COLO829 (cell line): ENCODE measurements at regions not wholly inside any gene's neighbourhood (a gene's known extent, or its start where the extent isn't known, plus 50 kb on each side); places are given as distances from the start of the nearest gene placed in this dataset.

Experiments used
- DNase-seq: peaks from one replicate; pipeline ENCODE4 v3.0.0; 2012; ENCODE audit warnings: low spot score

DNA sequence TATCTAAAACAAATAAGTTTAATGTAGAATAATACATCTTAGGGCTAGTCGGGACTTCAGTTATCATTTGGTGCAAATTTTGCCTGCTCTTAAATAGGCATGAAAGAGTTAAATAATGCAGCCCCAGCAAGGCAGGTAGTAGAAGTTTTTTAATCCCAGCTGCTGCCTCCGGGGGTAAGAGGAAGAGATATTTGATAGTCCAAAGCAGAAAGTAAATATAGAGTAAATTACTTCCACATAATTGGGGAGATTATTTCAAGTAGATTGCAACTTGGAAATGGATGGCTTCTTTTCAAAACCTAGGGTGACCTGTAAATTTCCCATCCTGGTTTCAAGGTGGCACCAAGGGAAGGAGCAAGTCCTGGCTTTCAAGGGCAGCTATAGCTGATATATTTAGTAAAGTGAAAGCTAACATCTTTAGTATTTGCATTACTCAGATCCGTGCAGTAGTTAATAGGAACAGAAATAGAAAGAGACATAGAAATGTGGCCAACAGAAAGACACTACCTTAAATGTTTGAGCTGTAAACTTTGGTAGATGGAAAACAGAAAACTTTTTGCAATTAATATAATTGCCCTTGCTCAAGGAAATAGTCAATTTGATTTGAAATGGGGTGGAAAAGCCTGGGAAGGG is 109.1 kb downstream of the LMO4 start:
- DNase-seq: no peak

DNA sequence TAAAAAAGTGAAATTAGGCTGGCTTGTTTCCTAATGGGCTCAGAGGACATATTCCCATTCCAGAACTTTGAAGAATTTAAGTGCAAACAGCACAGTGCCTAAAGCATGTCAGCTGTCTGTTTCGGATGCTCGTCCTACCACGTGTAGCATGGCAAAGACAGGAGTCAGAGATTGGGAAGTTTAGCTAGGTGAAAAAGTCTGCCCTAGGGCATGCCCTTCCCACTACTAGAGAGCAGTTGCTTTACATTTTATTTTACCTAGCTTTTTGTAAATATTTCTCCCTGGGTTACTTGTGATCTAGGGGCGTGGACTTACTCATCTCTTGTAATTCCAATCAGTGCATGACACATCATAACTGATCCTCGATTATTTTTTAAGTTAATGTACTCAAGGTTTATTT is 111.1 kb downstream of the LMO4 start:
- DNase-seq: no peak

DNA sequence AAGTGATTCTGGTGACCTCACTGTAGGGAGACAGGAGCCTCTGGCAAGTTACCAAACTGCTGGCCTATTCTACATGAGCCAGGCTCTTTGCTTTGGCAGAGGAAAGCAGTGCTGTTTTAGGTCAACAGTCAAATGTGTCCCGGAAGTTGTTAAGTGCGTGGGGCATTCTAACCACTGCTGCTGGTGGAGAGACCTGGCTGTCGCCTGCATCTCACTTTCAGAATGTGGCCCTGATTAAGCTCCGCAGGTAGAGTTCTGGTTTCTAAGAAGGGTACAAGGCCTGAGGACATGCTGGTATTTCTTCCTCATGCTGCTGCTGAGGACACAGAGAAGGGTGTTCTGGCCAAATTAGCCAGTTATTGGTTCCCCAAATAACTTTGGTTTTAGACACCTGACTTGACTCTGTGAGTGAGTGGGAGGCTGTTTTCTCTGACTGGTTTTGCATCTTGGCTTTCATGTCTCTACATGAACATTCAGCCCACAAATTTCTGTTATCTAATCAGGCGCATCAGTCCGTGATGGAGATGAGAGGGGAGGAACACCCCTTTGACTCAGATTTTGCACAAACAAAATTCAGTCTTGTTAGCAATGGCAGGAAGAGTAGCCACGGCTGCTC is 120.8 kb downstream of the LMO4 start:
- no peak for DNase-seq

DNA sequence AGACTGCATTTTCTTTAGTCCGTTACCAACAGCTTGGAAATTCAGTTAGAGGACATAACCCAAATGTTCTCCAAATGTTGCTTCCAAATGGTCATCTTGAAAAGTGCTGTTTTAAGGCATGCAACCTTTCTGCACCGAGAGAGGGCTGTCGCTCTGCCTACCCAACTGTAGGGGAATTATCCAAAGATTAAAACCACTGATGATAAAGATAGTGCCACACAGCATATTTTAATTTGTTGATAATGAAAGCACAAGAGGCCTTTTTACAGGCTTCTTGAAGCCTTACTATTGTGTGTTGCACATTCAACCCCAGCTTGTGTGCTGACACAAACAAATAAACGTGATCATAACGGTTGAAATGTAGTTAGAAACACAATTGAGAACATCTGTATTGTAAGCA is 121.5 kb downstream of the LMO4 start:
- DNase-seq: no peak

DNA sequence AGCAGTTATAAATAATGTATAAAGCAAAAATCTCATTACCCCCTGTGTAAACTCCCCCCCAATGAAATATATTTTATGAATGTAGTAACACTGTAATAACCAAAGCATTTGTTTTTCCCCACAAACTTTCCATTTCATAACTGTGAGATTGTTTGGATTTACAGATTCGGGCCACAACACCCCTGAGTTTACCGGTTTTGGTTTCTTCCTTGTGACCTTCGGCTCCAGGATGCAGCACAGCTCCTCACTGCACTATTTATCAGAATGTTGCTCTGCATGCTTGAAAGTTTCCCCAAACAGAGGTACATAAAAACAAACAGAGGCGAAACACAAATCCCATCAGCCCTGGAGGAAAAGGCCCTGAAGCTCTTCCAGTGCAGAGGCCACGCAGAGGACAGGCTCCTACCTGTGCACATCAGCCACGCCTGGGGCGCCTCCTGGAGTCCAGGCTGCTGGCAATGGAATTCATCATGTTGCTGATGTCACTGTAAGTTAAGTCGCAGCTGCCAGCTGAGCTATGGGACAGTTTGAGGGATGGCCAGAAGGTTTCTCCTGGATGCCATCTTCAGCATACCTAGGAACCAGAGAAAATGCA is 122.0 kb downstream of the LMO4 start:
- no peak for DNase-seq

DNA sequence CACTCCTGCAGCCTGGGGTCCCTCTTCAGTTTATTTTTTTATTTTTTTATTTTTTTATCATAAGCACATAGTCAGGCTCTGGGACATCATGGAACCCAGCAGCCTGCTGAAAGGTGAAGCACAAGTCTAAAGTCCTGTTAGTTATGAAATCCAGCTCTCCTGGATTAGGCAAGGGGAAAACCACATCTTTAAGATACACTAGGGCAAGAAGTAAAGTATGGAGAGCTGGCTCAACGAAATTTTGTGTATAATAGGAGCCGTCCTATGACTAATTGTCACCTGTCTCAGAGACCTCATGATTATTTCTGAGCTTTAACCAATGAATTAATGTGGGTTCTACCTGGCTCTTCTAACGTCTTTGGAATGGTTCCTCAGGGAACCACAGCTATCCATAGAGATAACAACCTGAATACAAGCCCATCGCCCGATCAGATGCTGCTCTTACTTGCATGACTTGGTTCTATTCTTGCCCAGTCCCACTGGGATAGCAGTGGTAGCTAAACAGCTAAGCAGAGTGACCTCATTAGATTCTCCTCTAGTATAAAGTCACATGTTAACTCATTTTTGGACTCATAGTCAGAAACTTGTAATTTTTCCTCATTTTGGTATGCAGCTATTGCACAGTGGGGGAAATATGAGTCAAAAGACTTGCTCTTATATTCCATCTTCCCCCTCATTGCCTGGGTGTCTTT is 122.7 kb downstream of the LMO4 start:
- no peak for DNase-seq

DNA sequence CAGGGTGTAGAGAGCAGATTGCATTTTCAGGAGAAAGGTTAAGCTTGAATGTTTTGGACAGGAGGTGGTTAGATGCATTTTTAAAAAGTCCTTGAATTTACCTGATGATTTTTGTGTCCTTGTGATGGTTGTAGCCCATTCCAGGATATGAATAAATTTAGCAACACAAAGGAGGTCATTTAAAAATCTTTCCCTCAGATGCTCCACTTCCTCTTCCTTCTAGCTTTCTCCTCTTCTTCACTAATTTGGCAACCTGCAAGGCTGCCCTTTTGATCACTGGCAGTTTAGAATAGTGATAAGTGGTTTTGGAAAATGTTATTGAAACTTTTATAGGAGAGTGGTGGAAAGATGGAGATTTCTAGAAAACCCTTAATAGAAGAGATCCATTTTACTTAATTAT is 124.0 kb downstream of the LMO4 start:
- no peak for DNase-seq

DNA sequence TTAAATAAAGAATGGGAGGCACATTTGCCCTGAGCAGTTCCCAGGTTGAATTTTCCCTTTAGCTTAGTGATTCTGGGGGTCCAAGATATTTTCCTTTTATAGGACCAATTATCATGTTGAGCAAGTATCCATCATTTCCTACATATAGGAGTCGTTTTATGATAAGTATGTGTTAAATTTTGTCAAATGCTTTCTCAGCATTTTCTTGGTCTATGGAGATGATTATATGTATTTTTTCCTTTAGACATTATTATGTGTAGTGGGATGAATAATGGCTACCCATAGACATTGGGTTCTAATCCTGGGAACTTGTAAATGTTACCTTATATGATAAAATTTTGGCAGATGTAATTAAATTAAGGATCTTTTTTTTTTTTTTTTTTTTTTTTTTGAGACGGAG is 128.7 kb downstream of the LMO4 start:
- DNase-seq: no peak

DNA sequence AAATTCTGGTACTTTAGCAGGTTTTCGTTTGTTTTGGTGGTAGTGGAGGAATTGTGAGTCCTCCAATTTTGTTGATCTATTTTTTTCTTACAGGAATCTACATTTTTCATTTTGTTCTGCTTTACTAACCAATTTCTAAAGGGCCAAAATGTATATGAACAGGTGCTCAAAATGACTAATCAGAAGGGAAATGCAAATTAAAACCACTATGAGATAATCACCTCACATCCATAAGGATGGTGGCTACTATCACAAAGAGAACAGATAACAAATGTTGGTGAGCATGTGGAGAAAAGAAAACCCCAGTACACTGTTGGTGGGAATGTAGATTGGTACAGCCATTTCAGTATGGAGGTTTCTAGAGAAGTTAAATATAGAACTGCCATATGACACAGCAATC is 134.2 kb downstream of the LMO4 start:
- DNase-seq: no peak

DNA sequence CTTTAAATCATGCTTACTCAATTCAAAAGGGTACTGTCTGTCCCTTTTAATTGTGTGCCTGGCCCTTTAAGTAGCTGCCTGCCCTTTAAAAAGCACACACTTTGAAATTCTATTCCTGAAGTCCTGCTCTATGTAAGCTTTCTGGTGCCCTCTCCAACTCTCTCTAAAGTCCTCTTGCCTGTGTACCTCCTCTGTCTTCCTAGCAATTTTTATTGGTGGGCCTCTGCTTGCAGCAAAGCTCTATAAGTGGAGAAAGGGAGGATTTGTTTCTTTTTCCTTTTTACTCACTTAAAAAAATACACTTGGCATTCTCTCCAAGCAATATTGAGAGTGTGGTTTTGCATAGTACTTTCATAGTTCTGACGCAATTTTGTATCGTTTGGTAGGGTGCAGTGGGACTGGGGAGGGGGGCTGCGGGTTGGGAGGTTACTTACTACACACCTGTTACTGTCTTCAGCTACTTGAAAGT is 135.4 kb downstream of the LMO4 start:
- no peak for DNase-seq

DNA sequence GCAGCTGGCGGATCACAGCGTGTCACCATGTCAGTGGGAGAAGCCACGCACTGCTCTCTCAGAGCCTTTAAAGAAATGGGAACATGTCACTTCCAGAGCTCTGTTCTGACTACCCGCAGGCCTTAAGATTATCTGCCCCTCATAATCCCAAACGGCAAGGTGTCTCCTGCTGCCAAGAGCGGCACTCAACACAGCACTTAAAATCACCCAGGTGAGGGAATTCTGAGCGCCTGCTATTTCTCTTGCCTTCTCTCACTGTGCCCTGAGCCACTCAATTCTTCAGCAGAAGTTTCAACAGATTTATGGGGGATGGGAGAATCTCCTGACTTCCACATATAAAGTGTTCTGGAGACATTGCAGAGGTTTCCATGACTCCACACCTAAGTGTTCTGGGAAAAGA is 137.9 kb downstream of the LMO4 start:
- DNase-seq: no peak

DNA sequence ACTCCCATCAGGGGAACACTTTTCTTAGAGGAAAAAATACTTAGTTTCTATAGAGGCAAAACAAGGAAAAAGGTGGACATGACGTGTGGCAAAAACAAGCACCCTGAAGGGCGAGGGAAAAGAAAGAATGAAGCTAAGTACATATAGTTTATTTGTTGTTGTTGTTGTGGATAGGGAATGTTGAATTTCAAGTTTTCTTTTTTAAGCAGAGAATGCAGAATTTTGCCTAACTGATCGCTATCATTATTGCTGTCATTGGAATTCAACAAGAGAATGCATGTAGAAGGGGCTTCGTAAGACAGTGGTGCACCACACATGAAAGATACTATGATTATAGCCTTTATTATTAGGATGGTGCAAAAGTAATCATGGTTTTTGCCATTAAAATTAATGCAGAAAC is 144.0 kb downstream of the LMO4 start:
- DNase-seq: no peak

DNA sequence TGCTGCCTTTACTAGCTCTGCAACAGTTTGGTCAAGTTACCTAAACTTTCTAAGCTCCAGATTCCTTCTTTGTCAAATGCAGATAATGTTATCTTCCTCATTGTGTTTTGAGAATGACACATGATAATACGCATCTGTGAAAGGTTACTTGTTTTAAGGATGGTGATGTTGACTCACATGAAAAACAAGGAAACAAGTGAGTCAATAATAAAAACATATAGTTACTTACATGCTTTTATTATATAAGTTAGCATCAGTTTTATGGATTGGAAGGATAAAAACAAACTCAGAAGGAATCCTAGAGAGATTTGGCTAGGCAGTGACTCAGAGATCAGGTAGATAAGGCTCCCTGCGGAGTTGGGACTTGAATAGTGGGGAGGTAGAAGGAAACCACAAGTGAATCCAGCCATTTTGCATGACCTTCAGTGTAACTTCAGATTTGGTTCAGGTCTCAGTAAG is 144.6 kb downstream of the LMO4 start:
- no peak for DNase-seq

DNA sequence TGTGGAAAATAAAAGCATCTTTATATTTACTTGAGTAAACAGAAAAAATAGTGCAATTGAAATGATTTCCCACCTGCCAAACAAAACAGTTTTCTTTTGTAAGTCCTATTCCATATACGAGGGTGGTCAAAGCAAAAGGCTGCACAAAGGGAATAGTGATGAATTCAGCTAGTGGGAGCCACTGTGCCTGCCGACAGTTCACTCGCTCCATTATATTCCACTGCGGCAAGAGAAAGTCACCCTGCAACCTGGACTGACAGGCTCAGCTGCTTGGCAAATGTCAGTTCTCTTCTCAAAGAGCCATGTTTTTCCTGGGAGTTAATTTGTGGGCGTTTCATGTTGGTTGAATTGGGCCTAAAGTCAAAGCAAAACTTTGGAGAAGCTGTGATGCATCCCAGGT is 145.4 kb downstream of the LMO4 start:
- DNase-seq: no peak

DNA sequence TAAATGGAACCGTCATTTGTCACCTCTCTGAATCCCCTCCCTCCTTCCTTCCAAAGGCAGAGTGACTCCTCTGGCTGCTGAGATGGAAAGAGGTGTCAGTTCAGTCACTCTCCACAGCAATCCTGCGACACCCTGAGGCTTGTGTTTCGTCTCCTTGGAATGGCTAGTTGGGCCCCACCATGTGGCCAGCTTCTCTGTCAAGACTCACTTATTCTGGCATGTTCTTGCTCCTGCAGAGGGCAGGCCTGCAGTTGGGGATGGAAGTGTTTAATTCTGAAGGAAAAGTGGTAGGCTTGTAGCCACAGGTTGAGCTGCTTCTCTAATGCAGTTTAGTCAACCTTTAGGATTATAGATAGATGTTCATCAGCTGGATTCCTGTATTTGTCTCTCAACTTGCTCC is 149.6 kb downstream of the LMO4 start:
- no peak for DNase-seq

DNA sequence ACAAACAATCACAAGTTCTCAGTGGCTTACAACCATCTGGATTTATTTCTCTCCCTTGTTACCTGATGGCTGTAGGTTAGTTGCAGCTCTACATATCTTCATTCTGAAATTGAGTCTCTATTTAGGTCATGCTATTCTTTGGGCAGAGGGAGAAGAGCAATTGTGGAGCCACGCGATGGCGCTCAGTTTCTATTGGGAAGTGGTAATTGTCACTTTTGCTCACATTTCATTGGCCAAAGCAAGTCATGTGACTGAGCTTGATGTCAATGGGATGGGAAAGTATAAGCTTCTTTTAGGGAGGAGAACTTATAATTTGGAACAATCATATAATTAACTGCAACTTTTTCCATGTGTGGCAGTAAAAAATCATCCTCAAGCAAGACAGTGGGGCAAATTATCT is 166.5 kb downstream of the LMO4 start:
- DNase-seq: no peak

DNA sequence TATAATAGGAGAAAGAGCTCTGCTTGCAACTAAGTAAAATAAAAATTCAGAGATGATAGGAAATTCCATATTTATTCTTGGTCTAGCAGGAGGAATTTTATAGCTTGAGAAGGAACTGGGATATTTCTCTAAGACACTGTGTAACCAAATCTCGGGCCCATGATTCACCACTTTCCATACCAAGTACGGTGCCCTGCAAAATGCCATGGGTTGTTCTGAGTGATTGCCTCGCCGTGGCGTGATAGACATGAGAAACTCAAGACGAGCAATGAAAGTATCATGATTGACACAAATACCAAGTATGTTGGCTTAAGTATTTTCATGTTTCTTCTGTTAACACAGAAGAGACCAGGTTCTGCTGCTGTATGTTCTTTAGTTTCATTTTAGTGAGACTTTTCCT is 167.2 kb downstream of the LMO4 start:
- DNase-seq: no peak

DNA sequence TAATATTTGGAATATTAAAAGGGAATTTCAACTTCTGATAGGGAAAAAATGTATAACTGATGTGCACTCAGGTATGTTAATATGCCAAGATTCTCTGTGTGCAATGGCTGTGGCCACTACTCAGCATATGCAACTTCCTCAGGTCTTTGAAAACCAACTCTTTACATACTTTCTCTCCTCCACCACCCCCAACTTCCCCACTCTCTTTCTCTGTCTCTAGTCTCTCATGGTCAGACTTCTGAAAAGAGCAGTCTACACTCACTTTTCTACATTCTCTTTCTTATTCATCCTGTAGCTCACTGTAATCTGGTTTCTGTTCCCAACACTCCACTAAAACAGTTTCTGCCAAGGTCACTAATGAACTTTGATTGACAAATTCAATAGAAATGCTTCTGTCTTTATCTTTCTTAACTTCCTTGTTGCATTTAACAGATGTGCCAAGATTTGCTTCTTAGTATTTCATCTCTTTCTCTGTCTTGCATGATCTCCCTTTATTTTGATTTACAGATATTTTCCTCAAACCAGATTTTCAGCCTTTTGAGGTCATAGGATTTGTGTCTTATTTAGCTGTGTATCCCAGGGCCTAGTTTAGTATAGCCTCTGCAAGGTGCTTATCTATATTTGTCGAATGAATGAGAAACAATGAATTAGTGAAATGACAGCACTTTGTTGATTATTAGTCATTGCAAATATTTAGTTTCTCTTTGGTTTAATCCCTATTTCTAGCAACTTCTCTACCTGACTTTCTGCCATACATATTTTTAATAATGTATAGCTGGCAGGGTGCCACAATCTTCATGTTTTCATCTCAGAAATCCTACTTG is 168.9 kb downstream of the LMO4 start:
- DNase-seq: no peak

DNA sequence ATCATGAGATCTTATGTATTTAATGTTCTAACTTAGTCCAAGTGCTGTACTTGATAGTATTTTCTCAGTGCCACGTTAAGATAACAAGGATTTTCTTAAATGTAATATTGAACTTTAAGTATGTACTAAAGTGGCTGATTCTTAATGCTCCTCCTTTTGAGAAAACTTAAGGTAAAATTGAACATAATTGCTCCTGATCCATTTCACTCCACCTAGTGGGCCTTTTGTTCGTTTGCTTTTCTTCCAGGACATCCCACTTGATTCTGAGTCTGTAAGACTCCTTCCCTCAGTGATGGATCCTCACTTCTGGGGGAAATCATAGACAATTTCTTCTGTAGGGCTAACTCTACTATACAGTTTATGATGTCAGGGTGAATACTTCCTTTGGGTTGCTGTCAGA is 173.1 kb downstream of the LMO4 start:
- DNase-seq: no peak

DNA sequence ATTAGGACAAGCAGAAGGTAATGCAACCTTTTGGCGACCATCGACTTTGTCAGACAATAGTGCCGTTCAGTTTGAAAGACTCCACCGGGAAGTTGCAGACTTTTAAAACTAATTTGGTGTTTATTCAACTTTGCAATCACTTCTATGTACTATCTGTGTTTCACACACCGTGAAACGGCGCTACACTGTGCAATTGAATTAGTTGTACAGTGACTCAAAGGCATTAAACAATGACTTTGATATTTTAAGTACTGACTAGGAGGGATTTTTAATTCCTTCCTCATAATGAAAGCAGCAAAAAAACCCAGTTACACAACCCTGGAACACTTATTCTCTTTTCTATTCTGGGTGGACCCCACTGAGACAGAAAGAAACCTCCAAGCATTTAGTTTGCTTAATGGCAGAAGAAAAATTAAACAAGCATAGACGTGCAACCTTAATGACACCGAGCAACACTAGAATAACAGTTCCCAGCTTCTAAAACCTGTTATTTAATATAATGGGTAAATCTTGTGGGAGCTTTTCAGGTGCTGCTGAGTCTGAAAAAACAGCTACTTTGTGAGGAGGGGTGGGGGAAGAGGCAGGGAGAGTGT is 176.8 kb downstream of the LMO4 start:
- no peak for DNase-seq

DNA sequence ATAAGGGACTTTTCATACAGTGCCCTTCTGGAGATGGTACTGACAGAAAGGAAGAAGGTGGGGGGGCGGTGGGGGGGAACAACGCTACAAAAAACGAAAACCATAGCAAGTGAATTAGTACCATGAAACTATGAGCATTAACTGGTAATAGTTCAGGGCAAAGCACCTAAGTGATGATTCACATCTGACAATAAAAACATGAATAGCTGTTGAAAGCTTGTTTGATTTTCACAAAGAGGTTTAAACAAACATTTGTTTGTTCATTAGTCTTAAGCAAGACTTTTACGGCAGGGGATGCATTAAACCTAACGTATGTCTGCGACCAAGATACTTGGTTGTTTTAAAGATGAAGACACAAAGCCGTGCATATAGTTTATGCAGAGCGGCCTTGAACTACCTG is 177.5 kb downstream of the LMO4 start:
- no peak for DNase-seq

DNA sequence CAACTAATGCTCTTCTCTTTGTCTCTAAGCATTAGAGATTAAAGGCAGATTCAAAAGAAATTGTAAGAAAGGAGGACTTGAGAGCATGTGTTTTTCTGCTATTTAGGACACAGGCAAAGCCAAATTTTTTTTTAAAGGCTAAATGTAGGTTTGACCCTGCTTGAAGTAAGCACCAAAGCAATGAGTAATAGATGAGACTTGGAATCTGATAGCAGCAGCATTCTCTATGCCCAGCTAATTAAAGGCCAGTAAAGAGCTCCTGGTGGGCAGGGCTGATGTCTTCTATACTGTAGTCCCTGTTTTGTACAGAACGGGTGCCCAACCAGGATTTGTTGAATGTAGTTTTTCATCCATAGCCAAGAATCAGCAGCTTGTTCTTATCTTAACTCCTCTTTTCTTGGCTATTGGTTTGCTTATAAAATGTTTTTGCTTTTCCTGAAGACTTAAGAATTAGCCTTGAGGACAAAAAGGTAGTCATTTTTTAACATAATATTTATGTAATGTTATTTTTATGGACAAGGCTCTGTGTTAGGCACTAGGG is 179.6 kb downstream of the LMO4 start:
- no peak for DNase-seq
